Neural cell (in vitro differentiated cells): ENCODE measurements at regions not wholly inside any gene's neighbourhood (a gene's known extent, or its start where the extent isn't known, plus 50 kb on each side); places are given as distances from the start of the nearest gene placed in this dataset.

ENCODE experiments used
- H2AFZ ChIP-seq: fragments of 200-600, 300-800 bp; sonication (generic), shearing (Covaris generic); 2 replicates; pipeline ENCODE4 v1.6.0; 2014; ENCODE audit warnings: low read depth, mild to moderate bottlenecking, antibody characterized with exemption, low read length, moderate library complexity
- H3F3A ChIP-seq: fragments of 200-600 bp; shearing (Covaris generic); 2 replicates; pipeline ENCODE4 v1.6.1; 2016; ENCODE audit warnings: mild to moderate bottlenecking, moderate library complexity, mixed read lengths, antibody characterized with exemption, low read length; ENCODE audit not compliant: insufficient read depth, poor library complexity, severe bottlenecking
- H3K27ac ChIP-seq: fragments of 200-600, 300-800 bp; sonication (generic), shearing (Covaris generic); 2 replicates; pipeline ENCODE4 v1.5.1; 2014; ENCODE audit warnings: mild to moderate bottlenecking, low read length, moderate library complexity
- H3K27me3 ChIP-seq: fragments of 300-800, 200-600 bp; sonication (generic), shearing (Covaris generic); 2 replicates; pipeline ENCODE4 v1.6.0; 2014; ENCODE audit warnings: mild to moderate bottlenecking, low read depth, low read length, moderate library complexity; ENCODE audit not compliant: insufficient read depth
- H3K36me3 ChIP-seq: fragments of 300-800, 200-600 bp; sonication (generic), shearing (Covaris generic); 2 replicates; pipeline ENCODE4 v1.5.1; 2014; ENCODE audit warnings: mild to moderate bottlenecking, antibody characterized with exemption, low read length, moderate library complexity; ENCODE audit not compliant: insufficient read depth
- H3K4me2 ChIP-seq: fragments of 300-800, 200-600 bp; sonication (generic), shearing (Covaris generic); 2 replicates; pipeline ENCODE4 v1.6.0; 2014; ENCODE audit warnings: mild to moderate bottlenecking, low read length
- H3K4me3 ChIP-seq: fragments of 300-800, 200-600 bp; sonication (generic), shearing (Covaris generic); 2 replicates; pipeline ENCODE4 v1.5.1; 2014; ENCODE audit warnings: mild to moderate bottlenecking, low read length, moderate library complexity
- H3K79me2 ChIP-seq: fragments of 200-600 bp; shearing (Covaris generic); replicated peaks from 2 replicates; pipeline ENCODE4 v1.6.0; 2014; ENCODE audit warnings: mild to moderate bottlenecking, low read length, moderate library complexity; ENCODE audit not compliant: insufficient read depth
- H3K9ac ChIP-seq: fragments of 300-800, 200-600 bp; sonication (generic), shearing (Covaris generic); 2 replicates; pipeline ENCODE4 v1.6.1; 2016; ENCODE audit warnings: mild to moderate bottlenecking, low read length, mixed read lengths
- H3K9me2 ChIP-seq: fragments of 200-600 bp; shearing (Covaris generic); 2 replicates; pipeline ENCODE4 v1.6.1; 2016; ENCODE audit warnings: mild to moderate bottlenecking, low read length, mixed read lengths; ENCODE audit not compliant: insufficient read depth
- H3K9me3 ChIP-seq: fragments of 200-600, 300-800 bp; sonication (generic), shearing (Covaris generic); 2 replicates; pipeline ENCODE4 v1.6.1; 2016; ENCODE audit warnings: mild to moderate bottlenecking, mixed run types, low read length, moderate library complexity, mixed read lengths
- H4K20me1 ChIP-seq: fragments of 200-600 bp; shearing (Covaris generic); 2 replicates; pipeline ENCODE4 v1.6.1; 2016; ENCODE audit warnings: mild to moderate bottlenecking, mixed run types; ENCODE audit not compliant: insufficient read depth
- CTCF ChIP-seq: fragments of 450-650 bp; IDR thresholded peaks from 2 replicates; pipeline ENCODE4 v1.5.1; 2014; ENCODE audit warnings: antibody characterized with exemption, mild to moderate bottlenecking, moderate library complexity; ENCODE audit not compliant: poor library complexity, severe bottlenecking
- EP300 ChIP-seq: fragments of 450-650 bp; conservative IDR thresholded peaks from 2 replicates; pipeline ENCODE4 v1.6.1; 2014; ENCODE audit warnings: antibody characterized with exemption, mild to moderate bottlenecking, moderate library complexity; ENCODE audit not compliant: poor library complexity, severe bottlenecking
- EZH2 ChIP-seq: fragments of 200-600, 300-800 bp; shearing (Covaris generic), sonication (generic); IDR thresholded peaks from 2 replicates; pipeline ENCODE4 v1.6.1; 2014; ENCODE audit warnings: antibody characterized with exemption, low read length, borderline replicate concordance, mild to moderate bottlenecking; ENCODE audit not compliant: insufficient read depth, poor library complexity, severe bottlenecking
- MXI1 ChIP-seq: fragments of 450-650 bp; conservative IDR thresholded peaks from 2 replicates; pipeline ENCODE4 v1.6.1; 2014; ENCODE audit warnings: antibody characterized with exemption, mild to moderate bottlenecking; ENCODE audit not compliant: poor library complexity, severe bottlenecking
- POLR2AphosphoS5 ChIP-seq: IDR thresholded peaks from 2 replicates; pipeline ENCODE4 v1.6.1; 2012
- RAD21 ChIP-seq: fragments of 450-650 bp; conservative IDR thresholded peaks from 2 replicates; pipeline ENCODE4 v1.6.1; 2014; ENCODE audit warnings: antibody characterized with exemption, mild to moderate bottlenecking, moderate library complexity
- REST ChIP-seq: IDR thresholded peaks from 2 replicates; pipeline ENCODE4 v1.6.1; 2012; ENCODE audit warnings: borderline replicate concordance
- SMC3 ChIP-seq: fragments of 450-650 bp; conservative IDR thresholded peaks from 2 replicates; pipeline ENCODE4 v1.6.1; 2014; ENCODE audit warnings: antibody characterized with exemption, mild to moderate bottlenecking, moderate library complexity; ENCODE audit not compliant: poor library complexity
- TAF1 ChIP-seq: IDR thresholded peaks from 2 replicates; pipeline ENCODE4 v1.6.1; 2012; ENCODE audit warnings: low read depth

GRCh38 chr11:69874984-69875624 lies 55.9 kb upstream of the FGF3 start:
- Histone ChIP-seq H2AFZ (no peak overlapping the region), H3F3A (no peaks in the 10 kb centered on the region), H4K20me1 (no peaks in the 10 kb centered on the region)

GRCh38 chr11:69876013-69876412 lies 56.8 kb upstream of the FGF3 start:
- no peaks in the 10 kb centered on the region for H3K9me2 ChIP-seq
- TF ChIP-seq MXI1 (no peak), TAF1 (no peak)
- no peaks in the 10 kb centered on the region for H3F3A ChIP-seq
- H3K36me3 ChIP-seq = no peaks in the 10 kb centered on the region
- no peaks in the 10 kb centered on the region for H3K79me2 ChIP-seq
- no peak overlapping the region for H3K27ac ChIP-seq
- H3K27me3 ChIP-seq = no peaks in the 10 kb centered on the region
- H4K20me1 ChIP-seq = no peaks in the 10 kb centered on the region
- no peak overlapping the region for H3K9ac ChIP-seq
- H3K9me3 ChIP-seq = no peaks in the 10 kb centered on the region
- no peak overlapping the region for H2AFZ ChIP-seq
- H3K4me2 ChIP-seq = no peak overlapping the region
- H3K4me3 ChIP-seq = no peak overlapping the region

More at GRCh38 chr11:69874984-69875624, 55.9 kb upstream of the FGF3 start:
- Histone ChIP-seq H3K4me3 (no peak overlapping the region), H3K4me2 (no peak overlapping the region), H3K79me2 (no peaks in the 10 kb centered on the region), H3K36me3 (no peaks in the 10 kb centered on the region), H3K9ac (no peak overlapping the region), H3K27ac (no peak overlapping the region), H3K27me3 (no peaks in the 10 kb centered on the region), H3K9me2 (no peaks in the 10 kb centered on the region), H3K9me3 (no peaks in the 10 kb centered on the region)
- TF ChIP-seq REST (no peak), SMC3 (no peak), POLR2AphosphoS5 (no peak), RAD21 (no peak), EP300 (no peak), CTCF (no peak), TAF1 (no peak), MXI1 (no peak), EZH2 (no peak)
